HEK293 (cell line): ENCODE measurements at regions not wholly inside any gene's neighbourhood (a gene's known extent, or its start where the extent isn't known, plus 50 kb on each side); places are given as distances from the start of the nearest gene placed in this dataset.

Source experiments
- SETDB1 ChIP-seq: IDR thresholded peaks from one replicate; pipeline ENCODE4 v1.6.1; 2017; ENCODE audit warnings: mild to moderate bottlenecking, low read length, moderate library complexity, mixed read lengths; ENCODE audit not compliant: insufficient read length
- ZNF146 ChIP-seq: fragments of 450-650 bp; formaldehyde crosslinking; IDR thresholded peaks from 2 replicates; pipeline ENCODE4 v1.5.1; 2016; ENCODE audit warnings: missing biosample characterization, missing genetic modification characterization
- ZNF175 ChIP-seq: fragments of 450-650 bp; formaldehyde crosslinking; IDR thresholded peaks from 2 replicates; pipeline ENCODE4 v1.5.1; 2016; ENCODE audit warnings: missing biosample characterization, missing genetic modification characterization
- ZNF184 ChIP-seq: fragments of 450-650 bp; IDR thresholded peaks from 2 replicates; pipeline ENCODE4 v1.5.1; 2018; ENCODE audit warnings: missing biosample characterization, mild to moderate bottlenecking, missing genetic modification characterization
- ZNF473 ChIP-seq: fragments of 450-650 bp; formaldehyde crosslinking; IDR thresholded peaks from 2 replicates; pipeline ENCODE4 v1.5.1; 2017; ENCODE audit warnings: missing biosample characterization, missing genetic modification characterization
- ZNF521 ChIP-seq: fragments of 450-650 bp; formaldehyde crosslinking; IDR thresholded peaks from 2 replicates; pipeline ENCODE4 v1.5.1; 2017; ENCODE audit warnings: missing biosample characterization, mild to moderate bottlenecking, missing genetic modification characterization
- TF ChIP-seq, protein P1 (sequence below): IDR thresholded peaks from 2 replicates; pipeline ENCODE4 v1.6.1; 2011; ENCODE audit warnings: mild to moderate bottlenecking, low read depth, low read length, borderline replicate concordance
- TF ChIP-seq, protein P2 (sequence below): fragments of 450-650 bp; formaldehyde crosslinking; IDR thresholded peaks from 2 replicates; pipeline ENCODE4 v1.5.1; 2016; ENCODE audit warnings: missing biosample characterization, missing genetic modification characterization
- TF ChIP-seq, protein P3 (sequence below): fragments of 450-650 bp; formaldehyde crosslinking; IDR thresholded peaks from 2 replicates; pipeline ENCODE4 v1.5.1; 2016; ENCODE audit warnings: missing biosample characterization, missing genetic modification characterization

DNA sequence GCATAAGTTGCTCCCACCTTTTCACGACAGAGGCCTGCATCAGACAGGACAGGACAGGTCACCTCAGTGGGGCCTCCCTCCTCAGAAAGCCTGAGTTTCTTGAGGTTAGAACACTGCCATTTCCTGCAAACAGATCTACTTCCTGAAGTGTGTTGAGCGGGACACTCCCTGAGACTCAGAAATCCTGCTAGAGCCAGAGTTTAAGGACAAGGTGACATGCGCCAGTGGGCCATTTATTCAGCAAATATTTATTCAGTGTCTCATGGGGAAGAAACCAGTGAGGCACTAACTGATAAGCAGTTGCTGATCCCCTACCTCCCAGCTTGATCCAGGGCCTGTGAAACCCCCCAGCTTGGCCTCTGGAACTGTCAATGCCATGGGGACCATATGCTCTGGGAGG lies 454.6 kb downstream of the SOX6 start:
- TF ChIP-seq, protein P1, sequence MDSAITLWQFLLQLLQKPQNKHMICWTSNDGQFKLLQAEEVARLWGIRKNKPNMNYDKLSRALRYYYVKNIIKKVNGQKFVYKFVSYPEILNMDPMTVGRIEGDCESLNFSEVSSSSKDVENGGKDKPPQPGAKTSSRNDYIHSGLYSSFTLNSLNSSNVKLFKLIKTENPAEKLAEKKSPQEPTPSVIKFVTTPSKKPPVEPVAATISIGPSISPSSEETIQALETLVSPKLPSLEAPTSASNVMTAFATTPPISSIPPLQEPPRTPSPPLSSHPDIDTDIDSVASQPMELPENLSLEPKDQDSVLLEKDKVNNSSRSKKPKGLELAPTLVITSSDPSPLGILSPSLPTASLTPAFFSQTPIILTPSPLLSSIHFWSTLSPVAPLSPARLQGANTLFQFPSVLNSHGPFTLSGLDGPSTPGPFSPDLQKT, result no peak
- TF ChIP-seq SETDB1 (no peak), ZNF521 (tag by site-specific recombination) (no peak), ZNF175 (tag by site-specific recombination) (no peak), ZNF184 (tag by site-specific recombination) (no peak), ZNF473 (tag by site-specific recombination) (no peak), ZNF146 (no peak)
- TF ChIP-seq, protein P2, sequence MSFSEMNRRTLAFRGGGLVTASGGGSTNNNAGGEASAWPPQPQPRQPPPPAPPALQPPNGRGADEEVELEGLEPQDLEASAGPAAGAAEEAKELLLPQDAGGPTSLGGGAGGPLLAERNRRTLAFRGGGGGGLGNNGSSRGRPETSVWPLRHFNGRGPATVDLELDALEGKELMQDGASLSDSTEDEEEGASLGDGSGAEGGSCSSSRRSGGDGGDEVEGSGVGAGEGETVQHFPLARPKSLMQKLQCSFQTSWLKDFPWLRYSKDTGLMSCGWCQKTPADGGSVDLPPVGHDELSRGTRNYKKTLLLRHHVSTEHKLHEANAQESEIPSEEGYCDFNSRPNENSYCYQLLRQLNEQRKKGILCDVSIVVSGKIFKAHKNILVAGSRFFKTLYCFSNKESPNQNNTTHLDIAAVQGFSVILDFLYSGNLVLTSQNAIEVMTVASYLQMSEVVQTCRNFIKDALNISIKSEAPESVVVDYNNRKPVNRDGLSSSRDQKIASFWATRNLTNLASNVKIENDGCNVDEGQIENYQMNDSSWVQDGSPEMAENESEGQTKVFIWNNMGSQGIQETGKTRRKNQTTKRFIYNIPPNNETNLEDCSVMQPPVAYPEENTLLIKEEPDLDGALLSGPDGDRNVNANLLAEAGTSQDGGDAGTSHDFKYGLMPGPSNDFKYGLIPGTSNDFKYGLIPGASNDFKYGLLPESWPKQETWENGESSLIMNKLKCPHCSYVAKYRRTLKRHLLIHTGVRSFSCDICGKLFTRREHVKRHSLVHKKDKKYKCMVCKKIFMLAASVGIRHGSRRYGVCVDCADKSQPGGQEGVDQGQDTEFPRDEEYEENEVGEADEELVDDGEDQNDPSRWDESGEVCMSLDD (tag by site-specific recombination), result no peak
- TF ChIP-seq, protein P3, sequence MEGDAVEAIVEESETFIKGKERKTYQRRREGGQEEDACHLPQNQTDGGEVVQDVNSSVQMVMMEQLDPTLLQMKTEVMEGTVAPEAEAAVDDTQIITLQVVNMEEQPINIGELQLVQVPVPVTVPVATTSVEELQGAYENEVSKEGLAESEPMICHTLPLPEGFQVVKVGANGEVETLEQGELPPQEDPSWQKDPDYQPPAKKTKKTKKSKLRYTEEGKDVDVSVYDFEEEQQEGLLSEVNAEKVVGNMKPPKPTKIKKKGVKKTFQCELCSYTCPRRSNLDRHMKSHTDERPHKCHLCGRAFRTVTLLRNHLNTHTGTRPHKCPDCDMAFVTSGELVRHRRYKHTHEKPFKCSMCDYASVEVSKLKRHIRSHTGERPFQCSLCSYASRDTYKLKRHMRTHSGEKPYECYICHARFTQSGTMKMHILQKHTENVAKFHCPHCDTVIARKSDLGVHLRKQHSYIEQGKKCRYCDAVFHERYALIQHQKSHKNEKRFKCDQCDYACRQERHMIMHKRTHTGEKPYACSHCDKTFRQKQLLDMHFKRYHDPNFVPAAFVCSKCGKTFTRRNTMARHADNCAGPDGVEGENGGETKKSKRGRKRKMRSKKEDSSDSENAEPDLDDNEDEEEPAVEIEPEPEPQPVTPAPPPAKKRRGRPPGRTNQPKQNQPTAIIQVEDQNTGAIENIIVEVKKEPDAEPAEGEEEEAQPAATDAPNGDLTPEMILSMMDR, result no peak
